RWPE1 (cell line): ENCODE measurements at regions not wholly inside any gene's neighbourhood (a gene's known extent, or its start where the extent isn't known, plus 50 kb on each side); places are given as distances from the start of the nearest gene placed in this dataset.

Source experiments
- CTCF ChIA-PET: fragments of 350-600 bp; sonication (Branson Sonifier 250); formaldehyde crosslinking; extraction: SDS; loops from one replicate; lab custom pipeline; 2021; lab: Yijun Ruan, JAX
- POLR2A ChIA-PET: fragments of 400-600 bp; formaldehyde crosslinking; extraction: SDS; loops from one replicate; lab custom pipeline; 2020; ENCODE audit warnings: antibody characterized with exemption; ENCODE audit not compliant: low non-redundant PET; lab: Yijun Ruan, JAX
- DNase-seq: peaks from one replicate; pipeline ENCODE4 v3.0.0; 2012; ENCODE audit warnings: low spot score
- H3K27ac ChIP-seq: fragments of 450-650 bp; 2 replicates; pipeline ENCODE4 v1.5.1; 2017
- CTCF ChIP-seq: fragments of 450-650 bp; conservative IDR thresholded peaks from 2 replicates; pipeline ENCODE4 v1.5.1; 2017; ENCODE audit warnings: low read depth, mild to moderate bottlenecking

- TF ChIP-seq CTCF, result no peak
- ChIA-PET POLR2A (no interaction called here), CTCF (interaction anchor here (0.6 kb wide), 1 partner anchor 1903 kb away, joined by 3 read pairs; no protein-coding TSS in a partner anchor)
- no peak for DNase-seq
- H3K27ac ChIP-seq, result no peak overlapping the region
These were observed 150.1 kb upstream of the STXBP5 start for GRCh38 chr6:147054158-147054557.

GRCh38 chr6:147054871-147055270 is 149.3 kb upstream of the STXBP5 start:
- CTCF ChIA-PET, result no interaction called here
- no peak overlapping the region for H3K27ac ChIP-seq
- no peak for DNase-seq
- no peak for TF ChIP-seq CTCF
- POLR2A ChIA-PET, result no interaction called here

GRCh38 chr6:147055821-147056392 is 148.3 kb upstream of the STXBP5 start:
- ChIA-PET CTCF (no interaction called here), POLR2A (no interaction called here)
- TF ChIP-seq CTCF, result no peak
- DNase-seq, result no peak
- no peak overlapping the region for H3K27ac ChIP-seq

GRCh38 chr6:147057188-147057587 is 147.0 kb upstream of the STXBP5 start:
- ChIA-PET POLR2A (no interaction called here), CTCF (interaction anchor here (0.7 kb wide), 1 partner anchor 98 kb away, joined by 3 read pairs; no protein-coding TSS in a partner anchor)
- TF ChIP-seq CTCF, result no peak
- DNase-seq, result no peak
- no peak overlapping the region for H3K27ac ChIP-seq

GRCh38 chr6:147057705-147058342 is 146.4 kb upstream of the STXBP5 start:
- CTCF ChIA-PET, result interaction anchor here (0.7 kb wide), 1 partner anchor 97 kb away, joined by 3 read pairs; no protein-coding TSS in a partner anchor

More at GRCh38 chr6:147057705-147058342, 146.4 kb upstream of the STXBP5 start:
- TF ChIP-seq CTCF, result no peak
- DNase-seq, result no peak
- POLR2A ChIA-PET, result no interaction called here
- H3K27ac ChIP-seq, result no peak overlapping the region
